ENCODE measurements at regions not wholly inside any gene's neighbourhood (a gene's known extent, or its start where the extent isn't known, plus 50 kb on each side); places are given as distances from the start of the nearest gene placed in this dataset.

DNA sequence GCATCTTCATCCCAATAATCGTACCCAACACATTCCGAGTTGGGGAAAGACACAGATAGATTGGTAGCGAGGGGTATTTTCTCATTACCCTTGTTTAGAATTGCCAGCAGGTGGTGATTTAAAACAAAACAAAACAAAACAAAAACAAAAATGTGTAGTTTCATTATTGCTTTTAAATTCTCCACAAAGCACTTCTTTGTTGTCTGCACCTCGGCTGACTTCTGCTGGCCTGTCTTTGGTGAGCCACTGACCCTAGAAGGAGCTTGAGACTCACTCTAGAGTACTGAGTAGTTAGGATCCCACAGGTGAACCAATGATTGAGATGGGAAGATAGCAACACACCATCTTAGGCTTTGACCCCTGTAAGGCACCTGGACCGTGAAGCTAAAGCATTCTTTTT is 105.4 kb upstream of the BET1 start:
- Histone ChIP-seq H4K8ac (ENCODE audit: low read depth, low read length) (no peak overlapping the region), H3K4me2 (ENCODE audit: low read length) (no peak overlapping the region), H3K4me1 (ENCODE audit: control insufficient read depth, low read depth, low read length) (no peaks in the 10 kb centered on the region), H2BK15ac (replicated peaks; ENCODE audit: low read depth) (no peak overlapping the region), H3K18ac (ENCODE audit: low read length) (no peak overlapping the region), H2BK5ac (ENCODE audit: low read length) (no peak overlapping the region), H2BK120ac (ENCODE audit: low read depth, low read length) (no peak overlapping the region), H4K5ac (ENCODE audit: low read length) (no peak overlapping the region), H3K27ac (ENCODE audit: low read depth, low read length) (no peak overlapping the region), H3K9ac (ENCODE audit: low read length) (no peak overlapping the region), H3K4me3 (ENCODE audit: low read length) (no peak overlapping the region), H3K36me3 (ENCODE audit: control insufficient read depth, insufficient read depth, low read length) (no peaks in the 10 kb centered on the region), H2AK5ac (ENCODE audit: low read length) (no peak overlapping the region), H3K23ac (ENCODE audit: low read length) (no peak overlapping the region), H3K4ac (ENCODE audit: low read depth, low read length) (no peak overlapping the region), H3K79me1 (ENCODE audit: low read length) (no peaks in the 10 kb centered on the region), H3K56ac (ENCODE audit: low read length) (no peak overlapping the region), H3K27me3 (ENCODE audit: insufficient read depth, low read length, poor library complexity) (no peaks in the 10 kb centered on the region), H3K79me2 (ENCODE audit: control insufficient read depth, insufficient read depth, low read length) (no peaks in the 10 kb centered on the region)
- WGBS (ENCODE audit: extremely low coverage, insufficient coverage, low lambda C conversion rate) = no CpG with 5 or more reads among the region's 5 CpGs
- no peak for DNase-seq

DNA sequence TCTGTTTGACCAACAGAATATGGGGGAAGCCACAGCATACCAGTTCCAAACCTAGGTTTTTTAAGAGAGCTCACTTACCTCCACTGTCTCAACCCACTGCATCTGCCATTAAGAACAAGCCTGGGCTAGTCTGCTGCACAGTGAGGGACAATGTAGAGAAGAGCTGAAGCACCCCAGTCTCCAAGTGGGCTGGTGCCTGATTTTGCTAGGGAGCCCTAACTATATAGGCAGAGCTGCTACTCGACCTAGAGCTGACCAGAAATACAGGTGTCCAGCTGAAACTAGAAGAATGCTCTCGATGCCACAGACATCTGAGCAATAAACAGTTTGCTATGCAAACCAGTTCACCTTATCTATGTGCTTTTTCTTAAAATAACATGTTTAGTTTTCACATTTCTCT is 106.9 kb upstream of the BET1 start:
- no peak overlapping the region for H2BK5ac ChIP-seq (ENCODE audit: low read length)
- H3K4me1 ChIP-seq (ENCODE audit: control insufficient read depth, low read depth, low read length) = no peaks in the 10 kb centered on the region
- H3K79me1 ChIP-seq (ENCODE audit: low read length) = no peaks in the 10 kb centered on the region
- no peak overlapping the region for H2AK5ac ChIP-seq (ENCODE audit: low read length)
- no peak overlapping the region for H3K4ac ChIP-seq (ENCODE audit: low read depth, low read length)
- H3K56ac ChIP-seq (ENCODE audit: low read length) = no peak overlapping the region
- H3K27ac ChIP-seq (ENCODE audit: low read depth, low read length) = no peak overlapping the region
- no peak overlapping the region for H2BK120ac ChIP-seq (ENCODE audit: low read depth, low read length)
- no peak overlapping the region for H3K4me3 ChIP-seq (ENCODE audit: low read length)
- H3K27me3 ChIP-seq (ENCODE audit: insufficient read depth, low read length, poor library complexity) = no peaks in the 10 kb centered on the region
- no peak overlapping the region for H2BK15ac ChIP-seq (replicated peaks; ENCODE audit: low read depth)
- H4K5ac ChIP-seq (ENCODE audit: low read length) = no peak overlapping the region
- H3K4me2 ChIP-seq (ENCODE audit: low read length) = no peak overlapping the region
- H3K18ac ChIP-seq (ENCODE audit: low read length) = no peak overlapping the region
- no peak overlapping the region for H3K9ac ChIP-seq (ENCODE audit: low read length)
- no peak overlapping the region for H4K8ac ChIP-seq (ENCODE audit: low read depth, low read length)
- no peak for DNase-seq
- WGBS (ENCODE audit: extremely low coverage, insufficient coverage, low lambda C conversion rate) = no CpG with 5 or more reads among the region's 2 CpGs
- H3K79me2 ChIP-seq (ENCODE audit: control insufficient read depth, insufficient read depth, low read length) = no peaks in the 10 kb centered on the region
- no peak overlapping the region for H3K23ac ChIP-seq (ENCODE audit: low read length)
- no peaks in the 10 kb centered on the region for H3K36me3 ChIP-seq (ENCODE audit: control insufficient read depth, insufficient read depth, low read length)

DNA sequence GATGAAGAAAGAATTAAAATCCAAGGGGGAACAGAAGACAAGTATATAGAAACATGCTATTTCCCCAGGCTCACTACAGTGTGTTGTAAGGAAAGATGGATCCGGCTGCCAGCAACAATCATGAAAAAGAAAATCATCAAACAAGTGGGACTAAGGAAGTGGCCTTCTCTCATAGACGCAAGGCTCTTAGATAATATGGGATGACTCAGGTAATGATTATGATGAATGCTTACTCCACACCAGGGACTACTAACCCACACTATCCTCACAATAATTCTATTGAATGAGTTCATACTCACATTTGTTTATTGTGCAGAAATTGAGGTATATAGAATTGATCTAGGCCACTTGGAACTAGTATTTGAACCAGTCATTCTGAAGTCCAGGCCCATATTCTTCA is 111.2 kb upstream of the BET1 start:
- H4K5ac ChIP-seq (ENCODE audit: low read length) = no peak overlapping the region
- no peak overlapping the region for H2AK5ac ChIP-seq (ENCODE audit: low read length)
- no peak overlapping the region for H3K9ac ChIP-seq (ENCODE audit: low read length)
- no peak overlapping the region for H3K18ac ChIP-seq (ENCODE audit: low read length)
- H3K36me3 ChIP-seq (ENCODE audit: control insufficient read depth, insufficient read depth, low read length) = no peaks in the 10 kb centered on the region
- H4K8ac ChIP-seq (ENCODE audit: low read depth, low read length) = no peak overlapping the region
- no peak for DNase-seq
- no peak overlapping the region for H3K4ac ChIP-seq (ENCODE audit: low read depth, low read length)
- no peak overlapping the region for H3K56ac ChIP-seq (ENCODE audit: low read length)
- H3K23ac ChIP-seq (ENCODE audit: low read length) = no peak overlapping the region
- no CpG with 5 or more reads among the region's 2 CpGs for WGBS (ENCODE audit: extremely low coverage, insufficient coverage, low lambda C conversion rate)
- no peak overlapping the region for H3K4me3 ChIP-seq (ENCODE audit: low read length)
- H3K4me2 ChIP-seq (ENCODE audit: low read length) = no peak overlapping the region
- H3K4me1 ChIP-seq (ENCODE audit: control insufficient read depth, low read depth, low read length) = no peaks in the 10 kb centered on the region
- H3K79me2 ChIP-seq (ENCODE audit: control insufficient read depth, insufficient read depth, low read length) = no peaks in the 10 kb centered on the region
- H3K27ac ChIP-seq (ENCODE audit: low read depth, low read length) = no peak overlapping the region
- no peaks in the 10 kb centered on the region for H3K27me3 ChIP-seq (ENCODE audit: insufficient read depth, low read length, poor library complexity)
- H3K79me1 ChIP-seq (ENCODE audit: low read length) = no peaks in the 10 kb centered on the region
- no peak overlapping the region for H2BK120ac ChIP-seq (ENCODE audit: low read depth, low read length)
- H2BK15ac ChIP-seq (replicated peaks; ENCODE audit: low read depth) = no peak overlapping the region
- no peak overlapping the region for H2BK5ac ChIP-seq (ENCODE audit: low read length)

DNA sequence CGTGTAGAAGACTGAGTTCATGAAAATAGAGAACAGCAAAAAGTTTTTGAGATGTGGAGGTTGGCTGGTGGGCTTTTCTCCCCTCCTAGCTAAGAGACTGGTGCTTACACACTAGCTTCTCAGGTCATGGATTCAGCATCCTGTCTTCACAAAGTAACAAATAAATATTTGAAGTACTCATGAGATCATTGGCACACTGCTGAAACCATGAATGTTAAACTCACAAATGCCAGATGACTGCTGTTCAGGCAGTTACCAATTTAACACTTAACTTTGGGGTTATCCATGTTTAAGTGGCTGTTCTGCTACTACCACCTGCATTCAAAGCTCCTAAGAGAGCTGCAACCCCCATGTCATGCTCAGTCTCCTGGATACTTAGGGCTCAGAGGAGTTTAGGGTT is 119.0 kb upstream of the BET1 start:
- no peak overlapping the region for H3K4me3 ChIP-seq (ENCODE audit: low read length)
- no peaks in the 10 kb centered on the region for H3K79me1 ChIP-seq (ENCODE audit: low read length)
- H2BK5ac ChIP-seq (ENCODE audit: low read length) = no peak overlapping the region
- no peak overlapping the region for H3K4me2 ChIP-seq (ENCODE audit: low read length)
- no peak overlapping the region for H4K5ac ChIP-seq (ENCODE audit: low read length)
- no peaks in the 10 kb centered on the region for H3K79me2 ChIP-seq (ENCODE audit: control insufficient read depth, insufficient read depth, low read length)
- no peak overlapping the region for H2AK5ac ChIP-seq (ENCODE audit: low read length)
- WGBS (ENCODE audit: extremely low coverage, insufficient coverage, low lambda C conversion rate) = no CpG with 5 or more reads among the region's 1 CpG
- H3K18ac ChIP-seq (ENCODE audit: low read length) = no peak overlapping the region
- no peak overlapping the region for H3K23ac ChIP-seq (ENCODE audit: low read length)
- H3K4me1 ChIP-seq (ENCODE audit: control insufficient read depth, low read depth, low read length) = no peaks in the 10 kb centered on the region
- H3K4ac ChIP-seq (ENCODE audit: low read depth, low read length) = no peak overlapping the region
- H3K27ac ChIP-seq (ENCODE audit: low read depth, low read length) = no peak overlapping the region
- H3K9ac ChIP-seq (ENCODE audit: low read length) = no peak overlapping the region
- H2BK15ac ChIP-seq (replicated peaks; ENCODE audit: low read depth) = no peak overlapping the region
- H3K36me3 ChIP-seq (ENCODE audit: control insufficient read depth, insufficient read depth, low read length) = no peaks in the 10 kb centered on the region
- DNase-seq = no peak
- H2BK120ac ChIP-seq (ENCODE audit: low read depth, low read length) = no peak overlapping the region
- no peaks in the 10 kb centered on the region for H3K27me3 ChIP-seq (ENCODE audit: insufficient read depth, low read length, poor library complexity)
- H4K8ac ChIP-seq (ENCODE audit: low read depth, low read length) = no peak overlapping the region
- H3K56ac ChIP-seq (ENCODE audit: low read length) = no peak overlapping the region

DNA sequence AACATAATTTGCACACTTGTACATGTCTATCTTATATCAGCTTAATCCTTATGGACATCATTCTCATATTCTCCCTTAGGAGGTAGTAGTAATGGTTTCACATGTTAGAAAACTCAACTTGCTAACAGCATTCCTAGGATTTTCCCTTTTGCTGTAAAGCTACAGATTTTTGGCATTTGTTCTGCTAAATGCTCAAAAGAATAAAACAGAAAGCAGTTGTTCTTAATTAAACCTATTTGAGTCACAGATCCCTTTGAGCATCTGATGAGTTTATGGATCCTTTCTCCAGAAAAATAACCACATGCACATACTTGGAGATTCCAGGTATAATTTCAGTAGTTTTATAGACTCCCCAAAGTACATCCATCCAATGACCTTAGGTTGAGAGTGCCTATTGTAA is 122.9 kb upstream of the BET1 start:
- Histone ChIP-seq H3K79me2 (ENCODE audit: control insufficient read depth, insufficient read depth, low read length) (no peaks in the 10 kb centered on the region), H3K4ac (ENCODE audit: low read depth, low read length) (no peak overlapping the region), H3K27me3 (ENCODE audit: insufficient read depth, low read length, poor library complexity) (no peaks in the 10 kb centered on the region), H4K5ac (ENCODE audit: low read length) (no peak overlapping the region), H3K18ac (ENCODE audit: low read length) (no peak overlapping the region), H3K56ac (ENCODE audit: low read length) (no peak overlapping the region), H3K23ac (ENCODE audit: low read length) (no peak overlapping the region), H3K4me3 (ENCODE audit: low read length) (no peak overlapping the region), H3K4me1 (ENCODE audit: control insufficient read depth, low read depth, low read length) (no peaks in the 10 kb centered on the region), H2BK15ac (replicated peaks; ENCODE audit: low read depth) (no peak overlapping the region), H2BK5ac (ENCODE audit: low read length) (no peak overlapping the region), H3K9ac (ENCODE audit: low read length) (no peak overlapping the region), H4K8ac (ENCODE audit: low read depth, low read length) (no peak overlapping the region), H2BK120ac (ENCODE audit: low read depth, low read length) (no peak overlapping the region), H3K79me1 (ENCODE audit: low read length) (no peaks in the 10 kb centered on the region), H2AK5ac (ENCODE audit: low read length) (no peak overlapping the region), H3K27ac (ENCODE audit: low read depth, low read length) (no peak overlapping the region), H3K4me2 (ENCODE audit: low read length) (no peak overlapping the region), H3K36me3 (ENCODE audit: control insufficient read depth, insufficient read depth, low read length) (no peaks in the 10 kb centered on the region)
- DNase-seq = no peak

DNA sequence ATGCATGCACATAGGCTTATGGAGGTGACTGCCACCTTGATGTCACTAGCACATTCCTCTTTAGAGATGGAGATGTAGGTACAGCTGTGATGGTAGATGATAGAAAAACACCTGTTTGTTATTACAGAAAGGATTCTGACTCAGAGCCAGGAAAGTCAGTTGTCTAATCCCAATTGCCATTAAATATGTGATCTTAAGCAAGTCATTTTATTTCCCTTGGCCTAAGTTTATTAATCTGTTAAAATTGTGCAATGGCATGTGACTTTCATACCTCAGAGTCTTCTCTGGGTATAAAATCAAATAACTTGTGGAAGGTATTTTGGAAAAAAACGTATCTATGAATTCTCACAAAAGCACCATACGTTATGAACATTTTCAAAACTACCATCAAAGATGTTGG is 123.9 kb upstream of the BET1 start:
- Histone ChIP-seq H4K5ac (ENCODE audit: low read length) (no peak overlapping the region), H3K23ac (ENCODE audit: low read length) (no peak overlapping the region), H3K56ac (ENCODE audit: low read length) (no peak overlapping the region), H3K4me1 (ENCODE audit: control insufficient read depth, low read depth, low read length) (no peaks in the 10 kb centered on the region), H3K4me3 (ENCODE audit: low read length) (no peak overlapping the region), H3K4ac (ENCODE audit: low read depth, low read length) (no peak overlapping the region), H4K8ac (ENCODE audit: low read depth, low read length) (no peak overlapping the region), H3K79me1 (ENCODE audit: low read length) (no peaks in the 10 kb centered on the region), H2BK120ac (ENCODE audit: low read depth, low read length) (no peak overlapping the region), H3K36me3 (ENCODE audit: control insufficient read depth, insufficient read depth, low read length) (no peaks in the 10 kb centered on the region), H2BK5ac (ENCODE audit: low read length) (no peak overlapping the region), H3K18ac (ENCODE audit: low read length) (no peak overlapping the region), H2AK5ac (ENCODE audit: low read length) (no peak overlapping the region), H3K27ac (ENCODE audit: low read depth, low read length) (no peak overlapping the region), H2BK15ac (replicated peaks; ENCODE audit: low read depth) (no peak overlapping the region), H3K4me2 (ENCODE audit: low read length) (no peak overlapping the region), H3K9ac (ENCODE audit: low read length) (no peak overlapping the region), H3K79me2 (ENCODE audit: control insufficient read depth, insufficient read depth, low read length) (no peaks in the 10 kb centered on the region), H3K27me3 (ENCODE audit: insufficient read depth, low read length, poor library complexity) (no peaks in the 10 kb centered on the region)
- WGBS (ENCODE audit: extremely low coverage, insufficient coverage, low lambda C conversion rate) = no CpG with 5 or more reads among the region's 2 CpGs
- no peak for DNase-seq
